Ascending aorta (tissue), 2 donors: ENCODE measurements at regions not wholly inside any gene's neighbourhood (a gene's known extent, or its start where the extent isn't known, plus 50 kb on each side); places are given as distances from the start of the nearest gene placed in this dataset.

Experiments used
- DNase-seq, 2 donors: peaks; one replicate each; pipeline ENCODE4 v3.0.0-alpha.2; 2019; ENCODE audit warnings: low spot score in 2 of 2
- H3K27ac ChIP-seq, 2 donors: fragments of 200-600 bp; sonication (generic); one replicate each; pipeline ENCODE4 v1.5.1; 2016 to 2017; ENCODE audit warnings: mild to moderate bottlenecking in 1 of 2
- H3K27me3 ChIP-seq: fragments of 200-600 bp; sonication (generic); one replicate; pipeline ENCODE4 v1.5.1; 2017
- H3K36me3 ChIP-seq, 2 donors: fragments of 200-600 bp; sonication (generic); one replicate each; pipeline ENCODE4 v1.5.1; 2016
- H3K4me1 ChIP-seq, 2 donors: fragments of 200-600 bp; sonication (generic); one replicate each; pipeline ENCODE4 v1.5.1; 2016 to 2017; ENCODE audit warnings: mild to moderate bottlenecking in 1 of 2
- H3K4me3 ChIP-seq, 2 donors: fragments of 200-600 bp; sonication (generic); one replicate each; pipeline ENCODE4 v1.5.1; 2016 to 2017; ENCODE audit warnings: mild to moderate bottlenecking in 1 of 2
- H3K9me3 ChIP-seq, 2 donors: fragments of 200-600 bp; sonication (generic); one replicate each; pipeline ENCODE4 v1.5.1; 2016
- intact Hi-C: fragments of 100-400 bp; cut with DNase I; formaldehyde crosslinking; loops from one replicate; pipeline ENCODE4 v1.15.1; 2023
- TF ChIP-seq, protein P1 (sequence below), 3 experiments: fragments of 200-600 bp in 2 of 3; fragments of 450-650 bp in 1 of 3; sonication (generic) in 2 of 3; IDR thresholded peaks; one replicate each; pipeline ENCODE4 v1.5.1; 2016 to 2019; ENCODE audit warnings: antibody characterized with exemption in 3 of 3, mild to moderate bottlenecking in 1 of 3, moderate library complexity in 1 of 3

GRCh38 chr11:39462506-39462905, 1996.9 kb downstream of the LRRC4C start:
- no peak overlapping the region for H3K27ac ChIP-seq
- H3K27me3 ChIP-seq, result no peaks in the 10 kb centered on the region
- intact Hi-C loops, result no loop called here
- DNase-seq, result no peak
- H3K4me1 ChIP-seq, result no peaks in the 10 kb centered on the region
- no peak overlapping the region for H3K4me3 ChIP-seq
- TF ChIP-seq, protein P1, sequence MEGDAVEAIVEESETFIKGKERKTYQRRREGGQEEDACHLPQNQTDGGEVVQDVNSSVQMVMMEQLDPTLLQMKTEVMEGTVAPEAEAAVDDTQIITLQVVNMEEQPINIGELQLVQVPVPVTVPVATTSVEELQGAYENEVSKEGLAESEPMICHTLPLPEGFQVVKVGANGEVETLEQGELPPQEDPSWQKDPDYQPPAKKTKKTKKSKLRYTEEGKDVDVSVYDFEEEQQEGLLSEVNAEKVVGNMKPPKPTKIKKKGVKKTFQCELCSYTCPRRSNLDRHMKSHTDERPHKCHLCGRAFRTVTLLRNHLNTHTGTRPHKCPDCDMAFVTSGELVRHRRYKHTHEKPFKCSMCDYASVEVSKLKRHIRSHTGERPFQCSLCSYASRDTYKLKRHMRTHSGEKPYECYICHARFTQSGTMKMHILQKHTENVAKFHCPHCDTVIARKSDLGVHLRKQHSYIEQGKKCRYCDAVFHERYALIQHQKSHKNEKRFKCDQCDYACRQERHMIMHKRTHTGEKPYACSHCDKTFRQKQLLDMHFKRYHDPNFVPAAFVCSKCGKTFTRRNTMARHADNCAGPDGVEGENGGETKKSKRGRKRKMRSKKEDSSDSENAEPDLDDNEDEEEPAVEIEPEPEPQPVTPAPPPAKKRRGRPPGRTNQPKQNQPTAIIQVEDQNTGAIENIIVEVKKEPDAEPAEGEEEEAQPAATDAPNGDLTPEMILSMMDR (IDR thresholded peaks at IDR 0.05), result no peak
- no peaks in the 10 kb centered on the region for H3K36me3 ChIP-seq
- H3K9me3 ChIP-seq, result no peaks in the 10 kb centered on the region

- intact Hi-C loops, result no loop called here
- Histone ChIP-seq H3K9me3 (no peaks in the 10 kb centered on the region), H3K36me3 (no peaks in the 10 kb centered on the region), H3K4me1 (no peaks in the 10 kb centered on the region), H3K4me3 (no peak overlapping the region), H3K27me3 (no peaks in the 10 kb centered on the region), H3K27ac (no peak overlapping the region)
- no peak for DNase-seq
- TF ChIP-seq, protein P1 (IDR thresholded peaks at IDR 0.05), result no peak
These were observed 1998.4 kb downstream of the LRRC4C start for GRCh38 chr11:39461066-39461465.

- Histone ChIP-seq H3K27ac (no peak overlapping the region), H3K9me3 (no peaks in the 10 kb centered on the region), H3K36me3 (no peaks in the 10 kb centered on the region), H3K27me3 (no peaks in the 10 kb centered on the region), H3K4me1 (no peaks in the 10 kb centered on the region), H3K4me3 (no peak overlapping the region)
- intact Hi-C loops, result no loop called here
- DNase-seq, result no peak
- TF ChIP-seq, protein P1 (IDR thresholded peaks at IDR 0.05), result no peak
These were observed 1999.8 kb downstream of the LRRC4C start for GRCh38 chr11:39459606-39460005.

DNA sequence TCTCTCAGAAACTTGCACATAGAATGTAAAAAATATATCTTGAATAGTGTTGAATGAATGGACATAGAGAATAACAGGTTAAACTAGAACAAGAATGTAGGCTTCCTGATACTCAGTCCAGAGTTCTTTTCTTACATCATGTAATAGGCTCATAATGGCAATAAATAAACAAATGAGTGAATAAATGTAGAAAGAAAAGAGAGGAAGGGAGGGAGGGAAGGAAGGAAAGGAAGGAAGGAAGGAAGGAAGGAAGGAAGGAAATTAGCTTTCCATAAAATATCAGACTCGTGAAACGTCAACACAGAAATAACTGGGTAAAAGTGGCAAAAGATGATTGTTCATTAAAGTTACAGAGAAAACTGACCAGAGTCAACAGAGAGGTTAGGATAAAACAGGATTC, 2001.0 kb downstream of the LRRC4C start:
- H3K4me1 ChIP-seq, result no peaks in the 10 kb centered on the region
- no peaks in the 10 kb centered on the region for H3K9me3 ChIP-seq
- intact Hi-C loops, result no loop called here
- H3K27ac ChIP-seq, result no peak overlapping the region
- TF ChIP-seq, protein P1 (IDR thresholded peaks at IDR 0.05), result no peak
- DNase-seq, result no peak
- H3K27me3 ChIP-seq, result no peaks in the 10 kb centered on the region
- H3K36me3 ChIP-seq, result no peaks in the 10 kb centered on the region
- H3K4me3 ChIP-seq, result no peak overlapping the region

DNA sequence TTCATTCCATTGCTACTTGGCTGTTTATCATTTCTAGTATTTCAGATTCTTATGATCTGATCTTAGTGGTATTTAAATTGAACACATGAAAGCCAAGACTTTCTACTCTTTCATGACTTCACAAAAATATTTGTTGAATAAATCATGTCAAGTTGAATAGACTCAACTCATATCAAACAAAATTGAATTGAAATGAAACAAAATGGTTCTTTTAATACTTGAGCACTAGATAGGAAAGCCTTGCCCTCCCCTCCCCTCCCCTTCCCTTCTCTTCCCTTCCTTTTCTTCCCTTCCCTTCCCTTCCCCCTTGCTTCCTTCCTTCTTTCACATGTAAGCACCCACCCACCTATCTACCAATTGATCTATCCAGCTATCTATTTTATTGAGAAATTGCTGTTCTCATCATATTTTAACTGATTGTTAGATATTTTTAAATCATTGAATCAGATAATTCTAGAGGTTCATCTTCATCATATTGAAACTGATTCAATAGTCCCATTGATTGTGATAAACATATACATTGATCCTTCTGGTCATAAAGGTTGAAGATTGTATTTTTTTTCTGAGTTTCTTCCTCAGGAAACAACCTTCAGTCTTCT, 2015.9 kb downstream of the LRRC4C start:
- Histone ChIP-seq H3K4me1 (no peaks in the 10 kb centered on the region), H3K36me3 (no peaks in the 10 kb centered on the region), H3K27me3 (no peaks in the 10 kb centered on the region), H3K9me3 (no peaks in the 10 kb centered on the region), H3K27ac (no peak overlapping the region), H3K4me3 (no peak overlapping the region)
- TF ChIP-seq, protein P1 (IDR thresholded peaks at IDR 0.05), result no peak
- intact Hi-C loops, result no loop called here
- no peak for DNase-seq

DNA sequence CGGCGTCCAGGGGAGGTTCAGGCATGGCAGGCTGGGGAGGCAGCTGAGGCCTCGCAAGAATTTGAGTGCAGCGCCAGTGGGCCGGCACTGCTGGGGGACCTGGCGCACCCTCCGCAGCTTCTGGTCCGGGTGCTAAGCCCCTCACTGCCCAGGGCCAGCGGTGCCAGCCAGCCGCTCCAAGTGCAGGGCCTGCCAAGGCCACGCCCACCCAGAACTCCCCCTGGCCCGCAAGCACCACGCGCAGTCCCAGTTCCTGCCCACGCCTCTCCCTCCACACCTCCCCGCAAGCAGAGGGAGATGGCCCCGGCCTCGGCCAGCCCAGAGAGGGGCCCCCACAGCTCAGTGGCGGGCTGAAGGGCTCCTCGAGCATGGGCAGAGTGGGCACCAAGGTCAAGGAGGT, 2017.3 kb downstream of the LRRC4C start:
- intact Hi-C loops, result no loop called here
- no peak for DNase-seq
- Histone ChIP-seq H3K4me1 (no peaks in the 10 kb centered on the region), H3K4me3 (no peak overlapping the region), H3K27me3 (no peaks in the 10 kb centered on the region), H3K9me3 (no peaks in the 10 kb centered on the region), H3K36me3 (no peaks in the 10 kb centered on the region), H3K27ac (no peak overlapping the region)
- TF ChIP-seq, protein P1 (IDR thresholded peaks at IDR 0.05), result no peak
